HG02884 (cell line): ENCODE measurements at regions not wholly inside any gene's neighbourhood (a gene's known extent, or its start where the extent isn't known, plus 50 kb on each side); places are given as distances from the start of the nearest gene placed in this dataset.

Source experiments
- ATAC-seq: cut with Tn5 transposase; IDR thresholded peaks from one replicate; pipeline ENCODE4 v1.9.1; 2021; ENCODE audit warnings: mild to moderate bottlenecking, moderate library complexity; ENCODE audit not compliant: unreplicated experiment

DNA sequence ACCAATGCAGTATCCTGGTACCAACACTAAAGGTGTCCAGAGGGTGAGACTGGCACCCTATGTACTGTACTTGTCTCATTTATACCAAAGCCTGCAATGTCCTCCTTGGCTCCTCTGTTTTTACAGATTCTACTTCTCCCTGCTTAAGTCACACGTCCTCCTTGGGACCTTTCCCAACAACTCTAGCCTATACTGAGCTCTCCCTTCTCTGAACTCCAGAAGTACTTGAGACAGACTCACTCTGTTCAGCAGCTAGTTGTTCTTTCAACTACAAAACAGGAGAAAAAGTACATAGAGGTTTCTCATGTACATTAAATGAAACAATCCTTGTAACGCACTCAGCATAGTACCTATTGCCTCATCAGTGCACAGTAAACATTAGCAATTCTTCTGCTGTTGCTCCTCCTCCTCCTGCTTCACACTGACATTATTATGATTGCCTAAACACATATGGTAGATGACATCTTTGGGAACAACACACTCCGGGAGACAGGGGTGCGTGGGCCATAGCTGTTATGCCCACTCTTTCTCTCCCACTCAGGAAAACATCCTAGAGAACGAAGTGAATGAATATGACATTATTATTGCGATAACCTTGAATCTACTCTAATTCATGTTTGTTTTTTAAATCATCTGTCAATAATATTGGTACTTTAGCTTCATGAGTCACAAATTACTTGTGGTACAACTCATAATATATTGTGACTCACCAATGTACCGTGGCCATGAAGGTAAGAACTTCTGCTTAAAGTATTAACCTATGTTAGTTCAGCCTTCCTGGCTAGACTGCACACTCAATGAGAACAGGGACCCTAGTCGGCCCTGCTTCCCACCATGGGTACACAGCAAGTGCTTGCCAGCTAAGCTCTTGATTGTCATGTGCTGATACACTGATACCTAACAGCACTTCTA is 180.3 kb upstream of the ADRA1B start:
- ATAC-seq, result no peak

DNA sequence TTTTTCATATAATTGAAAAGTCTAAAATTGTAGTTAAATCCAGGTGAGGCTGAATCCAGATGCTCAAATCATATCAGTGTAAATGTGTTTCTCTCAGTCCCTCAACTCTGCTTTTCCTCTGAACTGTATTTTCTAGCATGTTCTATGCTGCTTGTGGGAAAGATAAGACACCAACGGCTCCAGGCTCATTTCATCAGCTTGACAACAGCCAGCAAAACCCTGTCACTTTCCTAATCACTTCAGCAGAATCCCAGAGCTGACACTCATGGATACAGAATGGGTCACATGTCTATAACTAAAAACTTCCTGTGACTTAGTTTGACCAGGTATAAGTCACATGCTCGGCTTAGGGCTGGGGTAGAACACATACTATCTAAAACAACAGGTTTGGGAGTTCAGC is 179.4 kb upstream of the ADRA1B start:
- ATAC-seq, result no peak

DNA sequence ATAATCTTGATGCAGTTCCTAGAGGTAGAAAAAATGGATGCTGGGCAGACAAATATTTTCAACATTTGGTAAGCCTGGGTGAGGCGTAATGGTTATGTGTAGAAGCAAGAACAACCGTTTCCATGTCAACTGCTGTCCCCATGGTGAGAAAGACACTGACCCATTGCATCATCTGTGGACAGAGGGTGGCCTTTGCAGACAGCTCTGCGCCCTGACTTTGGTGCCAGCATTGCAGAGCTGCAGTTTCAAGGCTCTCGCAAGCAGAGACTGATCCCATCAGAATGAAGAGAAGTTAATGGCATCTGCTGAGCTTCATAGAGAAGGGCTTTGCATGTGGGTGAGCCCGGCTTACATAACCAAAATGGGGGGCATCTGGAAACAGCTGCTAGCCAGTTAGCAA is 179.0 kb upstream of the ADRA1B start:
- ATAC-seq, result no peak

DNA sequence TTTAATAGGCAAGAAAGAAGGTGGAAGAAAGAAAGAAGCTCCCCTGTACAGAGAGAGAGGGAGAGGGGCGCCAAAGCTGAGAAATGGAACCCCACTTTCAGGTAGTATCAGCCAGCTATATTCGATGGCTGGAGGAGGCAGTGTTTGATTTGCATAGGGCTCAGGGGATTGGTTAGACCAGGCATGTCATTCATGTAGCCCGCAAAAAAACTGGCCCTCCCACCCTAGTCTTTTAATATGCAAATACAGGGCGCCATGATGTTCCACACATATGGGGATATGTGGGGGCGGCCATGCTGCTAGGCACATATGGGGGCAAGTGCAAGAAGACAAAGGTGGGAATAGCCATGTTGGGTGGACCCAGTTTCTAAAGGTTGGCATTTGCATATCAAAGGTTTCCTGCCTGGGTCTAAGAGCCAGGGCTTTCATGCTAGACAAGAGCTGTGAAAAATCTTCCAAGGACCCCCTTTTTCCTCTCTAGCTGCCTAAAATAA is 174.4 kb upstream of the ADRA1B start:
- no peak for ATAC-seq

DNA sequence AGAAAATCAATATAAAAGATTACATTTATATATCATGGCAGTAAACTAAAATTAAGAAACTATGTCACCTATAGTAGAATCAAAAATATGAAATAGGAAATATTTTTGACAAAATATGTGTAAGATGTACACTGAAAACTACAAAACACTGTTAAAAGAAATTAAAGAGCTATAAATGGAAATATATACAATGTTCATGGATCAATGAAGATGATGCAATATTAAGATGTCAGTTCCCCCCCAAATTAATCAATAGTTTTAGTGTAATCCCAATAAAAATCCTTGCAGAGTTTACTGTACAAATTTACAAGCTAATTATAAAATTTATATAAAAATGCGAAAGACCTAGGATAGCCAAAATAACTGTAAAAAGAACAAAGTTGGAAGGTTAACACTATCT is 173.0 kb upstream of the ADRA1B start:
- ATAC-seq, result no peak

DNA sequence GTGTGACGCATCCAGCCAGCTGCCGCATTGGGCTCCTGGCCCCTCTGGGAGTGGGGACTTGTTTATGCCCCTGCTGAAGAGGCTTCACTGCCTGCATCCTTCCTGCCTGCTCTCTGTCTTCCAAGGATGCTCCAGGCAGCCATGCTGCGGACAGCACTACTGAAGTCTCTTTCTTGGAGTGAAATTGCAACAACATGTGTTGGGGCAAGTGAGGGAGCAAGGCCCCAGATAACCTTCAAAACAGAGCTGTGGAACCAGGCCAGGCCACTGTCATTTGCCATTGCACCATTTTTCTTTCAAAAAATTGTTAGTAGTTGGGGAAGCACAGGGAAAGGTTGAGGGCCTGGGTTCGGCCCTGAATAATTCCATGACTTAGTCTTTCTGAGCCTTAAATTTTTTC is 169.6 kb upstream of the ADRA1B start:
- ATAC-seq, result no peak

DNA sequence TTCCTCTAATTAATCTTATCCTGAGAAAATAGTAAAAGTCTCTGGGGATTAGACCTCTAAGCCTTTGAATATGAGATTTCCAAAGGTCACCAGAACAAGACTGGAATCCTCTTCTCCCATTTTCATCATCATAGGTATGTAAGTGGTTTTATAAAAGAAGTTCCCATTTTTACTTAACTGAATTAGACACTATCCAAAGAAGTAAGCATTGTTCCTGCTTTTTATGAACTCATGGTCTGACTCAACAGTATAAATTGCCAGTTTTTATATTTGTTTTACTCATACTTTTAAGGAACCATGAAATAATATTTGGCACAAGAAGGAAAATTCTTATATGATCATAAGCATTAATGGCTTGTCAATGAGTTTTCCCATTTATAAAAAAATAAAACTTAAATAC is 167.1 kb upstream of the ADRA1B start:
- ATAC-seq, result no peak

DNA sequence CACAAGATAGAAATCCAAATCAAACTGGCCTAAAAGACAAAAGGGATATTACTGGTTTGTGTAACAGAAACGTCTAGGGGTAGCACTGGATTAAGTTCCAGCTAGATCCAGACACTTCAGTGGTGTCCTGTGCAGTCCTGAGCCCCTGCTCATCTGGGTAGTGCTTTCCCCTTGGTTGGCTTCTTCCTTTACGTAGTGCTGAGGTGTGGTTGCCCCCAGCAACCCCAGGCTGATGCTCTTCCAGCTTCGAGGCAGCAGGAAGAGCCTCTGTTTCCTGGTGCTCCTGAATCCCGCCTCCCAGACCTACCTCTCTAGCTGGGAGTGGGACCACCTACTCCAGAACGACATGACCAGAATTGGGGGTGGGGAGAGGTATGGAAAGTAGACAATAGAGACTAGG is 166.1 kb upstream of the ADRA1B start:
- ATAC-seq, result no peak

DNA sequence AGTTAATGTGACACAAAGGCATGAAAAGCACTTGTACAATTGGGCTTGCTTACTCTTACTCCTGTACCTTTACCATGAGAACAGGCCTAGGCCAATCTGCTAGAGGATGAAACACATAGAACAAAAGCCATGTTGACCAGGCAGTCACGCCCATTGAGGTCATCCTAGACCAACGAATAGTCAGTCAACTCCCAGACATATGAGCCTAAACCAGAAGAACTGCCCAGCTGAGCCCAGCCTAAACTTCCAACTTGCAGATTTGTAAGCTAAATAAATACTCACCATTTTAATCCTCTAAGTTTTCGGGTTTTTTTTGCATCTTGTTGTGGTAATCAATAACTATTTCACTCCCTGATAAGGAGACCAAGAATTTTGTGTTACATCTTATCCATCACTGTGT is 164.8 kb upstream of the ADRA1B start:
- no peak for ATAC-seq

DNA sequence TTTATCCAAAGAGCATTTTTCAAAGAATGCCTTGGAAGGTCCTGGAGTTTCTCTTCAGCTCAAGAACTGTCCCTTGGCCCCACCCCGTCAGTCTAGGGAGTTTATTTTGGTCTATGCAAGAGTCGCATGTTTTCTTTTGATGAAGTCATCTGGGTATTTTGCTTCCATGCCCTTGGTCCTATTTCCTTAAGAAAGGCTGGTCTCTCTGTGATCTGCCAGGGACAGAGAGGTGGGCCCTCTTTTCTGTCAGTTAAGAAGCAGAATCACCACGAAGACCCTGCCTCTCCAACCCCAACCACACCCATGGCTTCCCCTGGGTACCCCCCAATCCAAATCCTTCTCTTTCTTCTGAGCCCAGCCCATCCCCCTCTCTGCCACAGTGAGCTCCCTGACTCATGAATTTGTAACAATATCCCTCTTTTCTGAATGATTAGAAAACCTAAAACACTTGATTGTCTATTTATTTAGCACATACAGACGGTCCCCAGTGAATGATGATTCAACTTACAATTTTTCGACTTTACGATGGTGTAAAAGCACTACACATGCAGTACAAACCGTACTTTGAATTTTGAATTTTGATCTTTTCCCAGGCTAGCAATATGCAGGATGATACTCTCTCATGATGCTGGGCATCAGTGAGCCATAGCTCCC is 163.5 kb upstream of the ADRA1B start:
- ATAC-seq, result no peak

DNA sequence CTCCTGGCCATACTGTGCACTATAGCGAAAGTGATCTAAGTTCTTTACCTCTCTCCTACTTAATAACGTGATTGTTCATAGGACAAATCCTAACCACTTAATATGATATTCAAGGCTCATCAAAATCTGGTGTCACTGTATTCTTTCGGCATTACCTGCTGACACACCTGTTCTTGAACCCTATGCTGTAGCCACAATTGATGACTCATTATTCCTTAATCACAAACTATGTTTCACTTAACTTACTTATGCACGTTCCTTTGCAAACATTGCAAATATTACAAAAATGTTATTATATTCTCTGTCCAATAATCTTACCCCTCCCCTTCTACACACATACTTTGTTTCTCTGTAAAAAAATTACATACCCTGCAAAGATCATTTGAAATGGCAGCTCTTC is 158.1 kb upstream of the ADRA1B start:
- ATAC-seq, result no peak

DNA sequence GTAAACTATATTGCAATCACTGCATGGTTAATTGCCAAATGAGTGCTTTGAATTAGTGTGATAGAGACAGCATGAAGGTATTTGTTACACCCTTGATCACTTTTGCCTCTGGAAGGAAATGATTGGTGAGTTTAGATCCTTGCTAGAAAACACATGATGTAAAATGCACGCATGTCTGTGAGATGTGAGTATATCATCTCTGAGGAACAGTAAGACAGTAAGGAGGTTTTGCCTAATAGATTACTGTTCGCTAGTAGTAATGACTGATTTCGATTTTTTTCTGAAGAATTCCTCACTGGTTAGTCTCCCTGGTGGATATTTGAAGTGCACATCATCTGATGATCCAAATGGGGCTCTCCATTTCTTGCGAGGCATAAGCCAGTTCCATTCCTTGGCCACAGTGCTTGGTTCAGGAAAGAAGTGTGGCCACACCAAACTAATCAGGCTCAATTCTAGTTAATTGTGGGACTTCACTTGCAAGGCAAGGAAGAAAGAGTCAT is 156.4 kb upstream of the ADRA1B start:
- ATAC-seq, result no peak

DNA sequence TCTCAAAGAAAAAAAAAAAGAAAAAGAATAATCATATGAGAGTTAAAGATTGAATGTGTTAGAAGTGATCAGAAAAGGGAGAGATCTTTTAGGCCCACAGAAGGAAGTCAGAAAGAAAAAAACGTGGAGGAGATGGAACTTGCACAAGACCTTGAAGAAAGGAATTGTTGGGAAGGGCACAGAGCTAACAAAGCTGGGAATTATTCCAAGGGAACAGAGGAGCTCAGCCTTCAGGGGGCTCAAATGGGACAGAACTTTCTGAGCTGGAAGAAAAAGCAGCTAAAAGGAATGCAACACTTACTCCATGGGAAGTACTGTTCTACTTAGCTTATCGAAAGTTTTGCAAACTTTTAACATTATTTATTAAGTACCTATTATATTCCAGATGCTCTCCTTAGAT is 153.4 kb upstream of the ADRA1B start:
- no peak for ATAC-seq

DNA sequence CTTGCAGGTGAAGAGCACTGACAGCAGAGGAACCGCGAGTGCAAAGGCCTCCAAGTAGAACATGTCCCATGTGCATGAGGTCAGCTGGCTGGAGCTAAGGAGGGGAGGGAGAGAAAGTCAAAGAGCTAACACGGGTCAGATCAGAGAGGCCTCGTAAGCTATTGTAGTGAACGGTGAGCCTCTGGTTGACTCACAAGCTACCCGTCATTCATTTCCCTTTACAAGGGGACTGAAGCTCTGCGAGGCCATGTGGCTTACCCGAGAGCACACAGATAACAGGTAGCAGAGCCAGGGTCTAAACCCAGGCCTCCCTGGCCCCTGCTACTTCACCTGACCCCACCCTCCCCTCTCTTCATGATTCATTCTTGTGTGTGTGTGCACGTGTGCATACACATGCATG is 152.7 kb upstream of the ADRA1B start:
- ATAC-seq, result no peak

DNA sequence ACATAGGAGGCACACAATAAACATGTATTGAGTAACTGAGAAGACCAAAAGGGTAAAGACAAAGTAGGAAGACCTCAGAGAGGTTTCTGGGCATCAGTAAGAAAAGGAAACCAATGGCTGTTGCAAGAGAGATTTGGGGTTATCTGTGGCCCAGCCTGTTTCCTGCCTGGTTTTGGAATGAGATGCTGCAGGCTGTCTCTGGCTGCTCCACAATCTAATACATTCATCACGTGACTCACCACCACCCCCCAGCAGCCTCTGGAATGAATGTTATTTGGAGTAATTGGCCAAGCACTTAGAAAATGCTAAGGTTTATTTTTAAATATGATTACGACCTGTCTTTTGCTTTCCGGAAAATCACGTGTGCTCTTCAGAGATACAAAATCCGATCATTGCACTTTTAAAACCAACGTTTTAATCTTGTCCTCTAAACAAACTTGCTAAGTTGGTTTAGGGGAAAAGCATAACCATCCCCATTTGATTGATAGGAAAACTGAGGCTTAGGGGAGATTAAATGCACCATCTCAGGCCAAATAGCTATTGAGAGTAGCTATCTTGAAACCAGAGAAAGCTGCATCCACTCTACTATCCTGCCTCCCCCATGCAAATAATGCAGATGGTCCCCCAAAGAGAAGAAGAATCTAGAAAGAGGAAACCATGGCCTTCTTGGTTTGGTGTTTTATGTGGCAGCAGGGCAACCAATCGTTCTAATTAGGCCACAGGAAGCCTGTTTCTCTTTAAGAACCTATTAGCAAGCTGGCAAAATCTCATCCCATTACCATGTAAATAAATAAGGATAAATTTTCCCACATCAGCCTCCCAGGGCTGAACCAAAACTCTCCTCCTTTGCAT is 151.8 kb upstream of the ADRA1B start:
- no peak for ATAC-seq

DNA sequence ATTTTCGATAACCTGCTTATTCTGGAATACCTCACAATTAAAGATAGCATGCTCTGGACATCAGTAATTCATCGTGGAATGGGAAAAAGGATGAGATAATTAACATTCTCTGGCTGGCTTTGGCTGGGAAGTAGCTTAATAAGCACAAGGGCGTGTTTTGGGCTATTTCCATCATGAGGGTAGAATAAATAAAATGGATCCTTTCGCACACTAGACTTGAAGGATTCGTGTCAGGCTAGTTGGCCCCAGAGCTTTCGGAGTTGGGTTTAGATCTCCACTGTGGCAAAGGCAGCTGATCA is 151.2 kb upstream of the ADRA1B start:
- ATAC-seq, result no peak

DNA sequence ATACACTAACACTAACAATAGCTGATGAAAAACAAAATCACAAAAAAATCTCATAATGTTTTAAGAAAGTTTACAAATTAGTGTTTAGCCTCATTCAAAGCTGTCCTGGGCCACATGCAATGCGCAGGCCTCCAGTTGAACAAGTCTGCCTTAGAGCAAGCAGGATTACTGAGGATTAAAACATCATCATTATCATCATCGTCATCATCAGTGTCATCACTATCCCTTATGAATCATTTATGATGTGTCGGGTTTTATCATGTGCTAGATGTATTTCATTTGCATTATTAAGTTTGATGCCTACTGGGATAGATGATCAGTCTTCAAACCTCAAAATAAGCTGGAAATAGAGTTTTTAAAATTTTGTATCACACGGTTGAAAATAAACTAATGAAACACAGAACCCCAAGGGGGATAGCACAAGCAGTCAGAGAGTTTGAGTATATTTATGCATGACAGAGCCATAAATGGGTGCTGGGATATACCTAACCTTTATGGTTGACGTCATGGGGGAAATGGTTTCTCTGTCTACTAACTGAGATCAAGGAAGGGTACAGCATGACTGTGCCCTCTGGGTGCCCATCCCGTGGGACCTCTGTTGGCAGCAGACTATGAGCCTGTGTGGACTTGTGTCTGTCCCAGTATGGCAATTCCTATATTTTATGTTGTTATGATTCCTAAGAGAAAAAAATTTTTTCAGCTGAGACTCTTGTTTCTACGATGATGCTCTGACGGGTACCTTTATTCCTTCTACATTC is 150.3 kb upstream of the ADRA1B start:
- no peak for ATAC-seq

DNA sequence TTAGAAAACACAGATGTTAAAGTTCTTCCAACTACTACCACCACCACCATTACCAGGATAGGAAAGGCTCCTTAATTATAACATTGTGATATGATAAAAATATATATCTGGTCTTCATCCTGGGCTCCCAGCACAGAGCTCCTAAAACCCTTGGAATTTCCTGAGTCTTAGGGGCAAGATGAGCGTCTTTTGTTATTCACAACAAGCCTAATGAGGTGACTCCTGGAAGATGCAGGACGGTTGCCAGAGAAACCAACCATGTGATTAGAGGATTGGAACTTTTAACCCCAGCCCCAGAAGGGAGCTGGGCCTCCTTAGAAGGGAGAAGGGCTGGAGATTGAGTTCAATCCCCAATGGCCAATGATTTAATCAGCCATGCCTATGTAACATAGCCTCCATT is 148.0 kb upstream of the ADRA1B start:
- ATAC-seq, result no peak

DNA sequence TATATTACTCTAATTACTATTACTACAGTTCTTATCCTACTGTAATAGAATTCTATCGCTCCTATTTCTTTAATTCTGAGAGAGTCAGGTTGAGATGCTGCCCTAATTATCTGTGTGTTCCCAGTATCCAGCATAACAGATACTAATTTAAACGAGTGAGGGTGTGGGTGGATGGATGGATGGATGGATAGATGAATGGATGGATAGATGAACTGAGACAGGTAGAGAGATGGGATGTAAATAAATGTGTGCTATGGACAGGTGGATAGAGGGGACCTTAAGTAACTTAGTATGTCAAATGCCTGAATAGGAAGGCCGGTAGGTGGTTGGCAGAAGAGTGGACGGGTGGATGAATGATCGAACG is 143.6 kb upstream of the ADRA1B start:
- ATAC-seq, result no peak

DNA sequence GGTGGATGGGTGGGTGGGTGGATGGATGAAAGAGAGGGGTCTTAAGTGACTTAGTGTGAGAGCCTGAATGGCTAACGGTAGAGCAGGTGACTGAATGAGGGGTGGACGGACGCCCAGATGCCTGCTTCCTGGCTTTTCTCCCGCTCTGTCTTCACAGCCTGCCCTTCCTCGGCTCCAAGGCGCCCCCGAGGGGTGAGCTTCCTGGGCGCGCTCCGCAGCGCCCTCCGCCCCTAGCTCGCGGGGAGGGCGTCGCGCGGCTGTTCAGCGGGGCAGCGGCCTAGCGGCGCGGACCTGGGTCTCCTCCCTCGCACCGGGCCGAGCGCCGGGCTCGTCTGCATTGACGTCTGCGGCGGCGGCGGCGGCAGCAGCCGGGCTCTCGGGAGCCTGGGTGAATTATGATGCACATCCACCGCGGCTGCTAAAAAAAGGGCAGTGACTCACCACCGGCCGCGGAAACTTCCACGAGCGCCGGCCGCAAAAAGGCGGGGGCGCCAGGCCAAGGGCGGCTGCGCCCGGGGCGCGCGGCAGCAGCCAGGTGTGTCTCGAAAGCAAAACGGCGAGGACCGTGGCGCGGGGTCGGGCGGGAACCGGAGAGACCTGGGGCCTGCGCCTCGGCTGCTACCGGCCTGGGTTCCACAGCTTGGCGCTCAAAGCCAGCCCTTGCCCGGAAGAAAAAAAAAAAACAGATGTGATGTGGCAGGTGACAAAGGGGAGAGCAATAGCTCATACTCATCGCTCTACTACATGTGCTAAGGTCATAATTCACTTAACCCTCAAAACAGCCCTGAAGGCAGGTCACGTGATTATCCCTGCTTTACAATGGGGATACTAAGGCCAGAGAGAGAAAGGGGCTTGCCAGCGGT is 143.0 kb upstream of the ADRA1B start:
- ATAC-seq, result peak; percentile 82
